ENCODE measurements at regions not wholly inside any gene's neighbourhood (a gene's known extent, or its start where the extent isn't known, plus 50 kb on each side); places are given as distances from the start of the nearest gene placed in this dataset.

- no peak for TF ChIP-seq POLR2A (IDR thresholded peaks at IDR 0.05)
- no peak for TF ChIP-seq CTCF (IDR thresholded peaks at IDR 0.05)
Measured at GRCh38 chr3:148175214-148175613, 522.5 kb upstream of the AGTR1 start.
